GM23338 (cell line): ENCODE measurements at regions not wholly inside any gene's neighbourhood (a gene's known extent, or its start where the extent isn't known, plus 50 kb on each side); places are given as distances from the start of the nearest gene placed in this dataset.
A peak's percentile ranks its signal among the peaks of the same experiment; 100 is the strongest.
"Not testable (repeated sequence)": the region's sequence is repeated elsewhere in the genome, so short reads cannot be mapped to it uniquely, and the experiment has no call there.

Source experiments
- ATAC-seq: fragments of 200-7000 bp; cut with Tn5 transposase; 3 replicates; pipeline ENCODE4 v1.9.1; 2020
- DNase-seq: peaks from one replicate; pipeline ENCODE4 v3.0.0-alpha.2; 2015; ENCODE audit warnings: low spot score
- H2AFZ ChIP-seq: fragments of 200-600 bp; sonication (generic); 2 replicates; pipeline ENCODE4 v1.8.0; 2016; ENCODE audit warnings: antibody characterized with exemption, mild to moderate bottlenecking, moderate library complexity
- H3F3A ChIP-seq: fragments of 200-600 bp; sonication (generic); replicated peaks from 2 replicates; pipeline ENCODE4 v1.8.0; 2017; ENCODE audit warnings: antibody characterized with exemption, mixed run types, low read depth
- H3K27ac ChIP-seq: fragments of 200-600 bp; sonication (generic); 2 replicates; pipeline ENCODE4 v1.6.1; 2016; ENCODE audit warnings: low read depth
- H3K27me3 ChIP-seq: fragments of 200-600 bp; sonication (generic); 2 replicates; pipeline ENCODE4 v1.8.0; 2016; ENCODE audit warnings: mild to moderate bottlenecking, mixed run types, moderate library complexity; ENCODE audit not compliant: insufficient read depth
- H3K36me3 ChIP-seq: fragments of 200-600 bp; sonication (generic); 2 replicates; pipeline ENCODE4 v1.8.0; 2016; ENCODE audit warnings: mild to moderate bottlenecking; ENCODE audit not compliant: insufficient read depth
- H3K4me1 ChIP-seq: fragments of 200-600 bp; sonication (generic); 2 replicates; pipeline ENCODE4 v1.8.0; 2016; ENCODE audit warnings: mild to moderate bottlenecking, moderate library complexity; ENCODE audit not compliant: insufficient read depth
- H3K4me2 ChIP-seq: fragments of 200-600 bp; sonication (generic); 2 replicates; pipeline ENCODE4 v1.7.1; 2017; ENCODE audit warnings: mixed run types
- H3K4me3 ChIP-seq: fragments of 200-600 bp; sonication (generic); 2 replicates; pipeline ENCODE4 v1.6.1; 2016; ENCODE audit warnings: mixed run types
- H3K79me2 ChIP-seq: fragments of 200-600 bp; sonication (generic); replicated peaks from 2 replicates; pipeline ENCODE4 v1.8.0; 2017; ENCODE audit warnings: mild to moderate bottlenecking; ENCODE audit not compliant: insufficient read depth
- H3K9me2 ChIP-seq: fragments of 200-600 bp; sonication (generic); 2 replicates; pipeline ENCODE4 v1.8.0; 2017; ENCODE audit not compliant: insufficient read depth
- H4K20me1 ChIP-seq: fragments of 200-600 bp; sonication (generic); replicated peaks from 2 replicates; pipeline ENCODE4 v1.8.0; 2017; ENCODE audit warnings: mild to moderate bottlenecking; ENCODE audit not compliant: insufficient read depth
- H3K27ac Mint-ChIP-seq: 2 replicates; pipeline ENCODE4 v1.8.0; 2020; ENCODE audit warnings: inconsistent platforms, mild to moderate bottlenecking, moderate library complexity, mixed read lengths
- H3K27me3 Mint-ChIP-seq: 3 replicates; pipeline ENCODE4 v1.8.0; 2022; ENCODE audit warnings: low read depth, mild to moderate bottlenecking, moderate library complexity, mixed read lengths, inconsistent platforms; ENCODE audit not compliant: insufficient read depth, poor library complexity
- H3K36me3 Mint-ChIP-seq: 3 replicates; pipeline ENCODE4 v1.8.0; 2021; ENCODE audit warnings: low read depth, mild to moderate bottlenecking, inconsistent platforms, moderate library complexity, mixed read lengths
- H3K4me1 Mint-ChIP-seq: 3 replicates; pipeline ENCODE4 v1.8.0; 2020; ENCODE audit warnings: mild to moderate bottlenecking, inconsistent platforms, mixed read lengths
- H3K4me3 Mint-ChIP-seq: 3 replicates; pipeline ENCODE4 v1.8.0; 2021; ENCODE audit warnings: moderate library complexity, mild to moderate bottlenecking, inconsistent platforms, mixed read lengths
- H3K9me3 Mint-ChIP-seq: 3 replicates; pipeline ENCODE4 v1.8.0; 2020; ENCODE audit warnings: moderate library complexity, mild to moderate bottlenecking, inconsistent platforms, mixed read lengths
- CREB1 ChIP-seq: fragments of 250-450 bp; sonication (Bioruptor Pico); IDR thresholded peaks from 2 replicates; pipeline ENCODE4 v1.5.0; 2020; ENCODE audit warnings: low read depth, mild to moderate bottlenecking, moderate library complexity
- CTCF ChIP-seq, 2 experiments: fragments of 200-600 bp in 1 of 2; sonication (generic) in 1 of 2; conservative IDR thresholded peaks; 2 replicates each; pipeline versions ENCODE4 v1.5.1 to v1.6.1; 2016 to 2017; ENCODE audit warnings: antibody characterized with exemption in 2 of 2, low read depth in 2 of 2, mild to moderate bottlenecking in 2 of 2, moderate library complexity in 1 of 2
- ETS1 ChIP-seq: IDR thresholded peaks from 2 replicates; pipeline ENCODE4 v1.6.1; 2016; ENCODE audit warnings: antibody characterized with exemption
- EZH2 ChIP-seq: fragments of 200-600 bp; sonication (generic); IDR thresholded peaks from one replicate; pipeline ENCODE4 v1.8.0; 2017; ENCODE audit warnings: antibody characterized with exemption, mild to moderate bottlenecking, low read depth; ENCODE audit not compliant: unreplicated experiment
- EZH2phosphoT487 ChIP-seq: fragments of 200-600 bp; sonication (generic); IDR thresholded peaks from one replicate; pipeline ENCODE4 v1.8.1; 2018; ENCODE audit warnings: antibody characterized with exemption; ENCODE audit not compliant: unreplicated experiment
- JUNB ChIP-seq: IDR thresholded peaks from one replicate; pipeline ENCODE4 v1.6.1; 2016; ENCODE audit warnings: antibody characterized with exemption; ENCODE audit not compliant: unreplicated experiment
- POLR2AphosphoS5 ChIP-seq: IDR thresholded peaks from 2 replicates; pipeline ENCODE4 v1.6.1; 2016; ENCODE audit warnings: antibody characterized with exemption, low read depth
- REST ChIP-seq: IDR thresholded peaks from one replicate; pipeline ENCODE4 v1.6.1; 2018; ENCODE audit warnings: antibody characterized with exemption; ENCODE audit not compliant: unreplicated experiment
- ZNF114 ChIP-seq: fragments of 250-450 bp; sonication (Bioruptor Pico); IDR thresholded peaks from 2 replicates; pipeline ENCODE4 v1.5.0; 2020; ENCODE audit warnings: mild to moderate bottlenecking, moderate library complexity
- ZNF462 ChIP-seq: fragments of 250-450 bp; sonication (Bioruptor Pico); IDR thresholded peaks from 2 replicates; pipeline ENCODE4 v1.5.0; 2020; ENCODE audit warnings: mild to moderate bottlenecking, moderate library complexity

GRCh38 chr10:29696581-29696980 is 61.8 kb upstream of the SVIL start:
- H3K36me3 Mint-ChIP-seq: peaks cover 11% of the 10 kb centered on the region
- H3K4me3 ChIP-seq, H3F3A ChIP-seq, H3K27me3 Mint-ChIP-seq, H4K20me1 ChIP-seq, H3K79me2 ChIP-seq, H3K27ac Mint-ChIP-seq, H3K9me2 ChIP-seq, H3K27ac ChIP-seq, DNase-seq, H3K36me3 ChIP-seq, H2AFZ ChIP-seq, ATAC-seq, H3K4me2 ChIP-seq, H3K4me3 Mint-ChIP-seq, H3K27me3 ChIP-seq: not testable (repeated sequence)
- H3K4me1 ChIP-seq: peaks cover 15% of the 10 kb centered on the region
- H3K4me1 Mint-ChIP-seq: peaks cover 22% of the 10 kb centered on the region
- peaks cover 15% of the 10 kb centered on the region; the same call in 2 of the 3 replicates for H3K9me3 Mint-ChIP-seq

- Mint-ChIP-seq H3K36me3 (peaks cover 8% of the 10 kb centered on the region), H3K4me3 (no peak overlapping the region), H3K27me3 (peaks cover 3% of the 10 kb centered on the region), H3K27ac (peak overlapping the region; percentile 46; the same call in 1 of the 2 replicates), H3K4me1 (peaks cover 27% of the 10 kb centered on the region), H3K9me3 (peaks cover 12% of the 10 kb centered on the region; the same call in 2 of the 3 replicates)
- no peaks in the 10 kb centered on the region for H3F3A ChIP-seq
- peaks cover 19% of the 10 kb centered on the region for H3K4me1 ChIP-seq
- H3K36me3 ChIP-seq: no peaks in the 10 kb centered on the region; the same call in 1 of the 2 replicates
- DNase-seq (no peak), ATAC-seq (no peak)
- no peaks in the 10 kb centered on the region for H3K79me2 ChIP-seq
- no peak overlapping the region for H3K27ac ChIP-seq
- no peak overlapping the region for H2AFZ ChIP-seq
- H3K9me2 ChIP-seq: no peaks in the 10 kb centered on the region
- no peak overlapping the region for H3K4me3 ChIP-seq
- no peaks in the 10 kb centered on the region for H4K20me1 ChIP-seq
- H3K4me2 ChIP-seq: no peak overlapping the region
- H3K27me3 ChIP-seq: no peaks in the 10 kb centered on the region
- TF ChIP-seq POLR2AphosphoS5 (no peak), EZH2 (no peak), ZNF114 (CRISPR knock-in tag) (no peak), JUNB (no peak), EZH2phosphoT487 (no peak), ETS1 (no peak), CREB1 (CRISPR knock-in tag) (no peak), CTCF (conservative IDR thresholded peaks at IDR 0.05; ENCODE audit: low read depth in 2 of 2) (no peak), REST (no peak), ZNF462 (CRISPR knock-in tag) (no peak)
These were observed 59.4 kb upstream of the SVIL start for GRCh38 chr10:29694121-29694520.
